AG10803 (cell line): ENCODE measurements at regions not wholly inside any gene's neighbourhood (a gene's known extent, or its start where the extent isn't known, plus 50 kb on each side); places are given as distances from the start of the nearest gene placed in this dataset.

Experiments used
- DNase-seq: peaks from one replicate; pipeline ENCODE4 v3.0.0; 2010; ENCODE audit warnings: low read depth
- H3K4me3 ChIP-seq: 2 replicates; pipeline ENCODE4 v1.5.1; 2011; ENCODE audit warnings: mild to moderate bottlenecking, low read length, control low read depth
- CTCF ChIP-seq: conservative IDR thresholded peaks from 2 replicates; pipeline ENCODE4 v1.5.1; 2011; ENCODE audit warnings: mild to moderate bottlenecking, low read length, control low read depth, inconsistent platforms

GRCh38 chr18:59059140-59059539 lies 80.5 kb upstream of the SEC11C start:
- DNase-seq: no peak
- no peak for TF ChIP-seq CTCF
- no peak overlapping the region for H3K4me3 ChIP-seq

- no peak for TF ChIP-seq CTCF
- DNase-seq: no peak
- no peak overlapping the region for H3K4me3 ChIP-seq
Observed at GRCh38 chr18:59060551-59060950, 79.1 kb upstream of the SEC11C start.

GRCh38 chr18:59061914-59062642 lies 77.6 kb upstream of the SEC11C start:
- H3K4me3 ChIP-seq: no peak overlapping the region
- no peak for TF ChIP-seq CTCF
- DNase-seq: no peak

GRCh38 chr18:59062643-59063006 lies 77.1 kb upstream of the SEC11C start:
- no peak overlapping the region for H3K4me3 ChIP-seq
- no peak for TF ChIP-seq CTCF
- no peak for DNase-seq

GRCh38 chr18:59063300-59063906 lies 76.3 kb upstream of the SEC11C start:
- DNase-seq: no peak
- no peak for TF ChIP-seq CTCF
- no peak overlapping the region for H3K4me3 ChIP-seq

- TF ChIP-seq CTCF: no peak
- H3K4me3 ChIP-seq: no peak overlapping the region
- DNase-seq: no peak
Observed at GRCh38 chr18:59063912-59064311, 75.8 kb upstream of the SEC11C start.

GRCh38 chr18:59065684-59066083 lies 74.0 kb upstream of the SEC11C start:
- no peak for TF ChIP-seq CTCF
- H3K4me3 ChIP-seq: no peak overlapping the region
- DNase-seq: no peak
